ENCODE measurements at regions not wholly inside any gene's neighbourhood (a gene's known extent, or its start where the extent isn't known, plus 50 kb on each side); places are given as distances from the start of the nearest gene placed in this dataset.
A peak's percentile ranks its signal among the peaks of the same experiment; 100 is the strongest.
"Not testable (repeated sequence)": the region's sequence is repeated elsewhere in the genome, so short reads cannot be mapped to it uniquely, and the experiment has no call there.

DNA sequence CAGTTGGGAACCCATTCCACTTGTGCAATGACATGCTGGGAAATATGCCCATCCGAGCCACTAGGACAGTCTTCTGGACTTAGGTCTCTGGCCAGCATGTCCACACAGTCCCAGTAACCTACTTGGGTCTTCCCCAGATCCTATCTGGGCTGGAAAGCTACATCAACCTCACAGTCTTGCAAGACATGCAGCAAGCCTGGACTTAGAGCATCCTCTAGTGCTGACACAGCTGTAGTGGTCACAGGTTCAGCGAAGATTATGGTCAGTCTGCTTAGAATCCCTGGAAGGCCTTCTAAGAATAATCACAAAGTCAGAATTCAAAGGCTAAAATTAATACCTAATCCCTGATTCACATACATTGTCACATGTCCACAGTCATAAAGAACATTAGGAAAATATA is 842.7 kb downstream of the STPG2 start:
- no peak for DNase-seq

DNA sequence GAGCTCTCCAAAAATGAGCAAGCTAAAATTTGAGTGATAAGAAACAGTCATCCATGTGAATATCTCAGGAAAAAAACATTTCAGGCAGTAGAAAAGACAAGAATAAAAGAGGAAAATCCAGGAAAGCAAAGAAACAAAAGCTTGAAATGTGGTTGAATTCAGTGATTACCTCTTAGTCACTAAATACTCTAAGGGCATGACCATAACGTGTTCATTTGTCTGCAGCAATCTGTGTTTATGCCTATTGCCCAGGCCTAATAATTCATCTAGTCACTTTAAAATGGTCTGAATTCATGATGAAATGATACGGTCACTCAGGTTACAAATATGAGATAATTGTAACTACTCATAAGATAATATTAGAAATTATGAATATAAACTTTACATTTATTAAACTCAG is 837.9 kb downstream of the STPG2 start:
- no peak for DNase-seq

DNA sequence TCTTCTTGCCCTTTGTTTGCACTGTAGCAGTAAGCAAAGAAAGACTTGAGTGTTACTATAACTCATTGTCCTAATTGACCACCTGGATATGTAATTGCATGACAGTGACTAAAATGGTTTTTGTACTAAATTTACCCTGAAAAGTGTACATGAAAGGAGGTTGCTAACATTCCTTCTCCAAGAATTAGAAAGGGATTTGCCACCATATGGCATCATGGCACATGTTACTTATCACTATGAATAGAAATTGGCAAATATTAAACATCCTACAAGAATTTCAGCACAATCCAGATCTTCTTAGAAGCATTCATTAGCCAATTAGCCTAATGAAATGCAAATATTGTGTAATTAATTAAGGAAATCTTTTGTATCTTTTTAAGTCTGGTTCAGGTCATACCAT is 834.2 kb downstream of the STPG2 start:
- DNase-seq: no peak

DNA sequence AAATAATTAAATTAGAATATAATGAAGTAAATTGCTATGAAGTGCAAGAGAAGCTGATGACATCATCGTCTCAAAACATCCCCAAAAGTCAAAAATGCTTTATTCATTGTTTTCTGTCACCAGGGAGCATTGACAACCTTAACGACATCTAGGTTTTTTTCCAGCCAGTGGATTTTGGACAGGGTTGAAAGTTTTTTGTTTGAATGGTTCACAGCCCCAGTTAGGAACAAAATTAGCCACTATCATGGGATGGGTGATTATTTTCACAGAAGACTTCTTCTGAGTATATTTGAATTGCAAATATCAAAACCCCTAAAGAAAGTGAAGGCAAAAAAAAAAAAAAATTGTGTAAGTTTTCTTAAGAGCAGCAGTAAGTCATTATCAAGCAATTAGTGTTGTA is 826.1 kb downstream of the STPG2 start:
- no peak for DNase-seq

DNA sequence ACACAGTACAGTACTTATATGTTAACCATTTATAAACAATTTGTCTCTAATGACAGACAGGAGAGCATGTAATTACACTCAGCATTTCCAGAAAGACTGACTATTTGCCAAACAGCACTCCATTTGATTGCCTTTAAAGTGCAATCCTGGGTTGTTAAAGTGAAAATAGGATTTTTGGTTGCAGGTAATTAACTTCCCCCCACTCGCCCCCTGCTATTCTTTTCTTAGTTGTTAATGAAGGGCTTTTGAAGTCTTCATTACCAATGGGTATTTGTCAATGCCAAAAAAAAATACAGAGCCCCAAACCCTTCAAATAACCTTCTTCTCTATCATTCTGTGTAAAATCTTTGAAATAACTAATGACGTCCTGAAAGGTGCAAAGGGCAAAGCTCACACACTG is 825.6 kb downstream of the STPG2 start:
- no peak for DNase-seq

DNA sequence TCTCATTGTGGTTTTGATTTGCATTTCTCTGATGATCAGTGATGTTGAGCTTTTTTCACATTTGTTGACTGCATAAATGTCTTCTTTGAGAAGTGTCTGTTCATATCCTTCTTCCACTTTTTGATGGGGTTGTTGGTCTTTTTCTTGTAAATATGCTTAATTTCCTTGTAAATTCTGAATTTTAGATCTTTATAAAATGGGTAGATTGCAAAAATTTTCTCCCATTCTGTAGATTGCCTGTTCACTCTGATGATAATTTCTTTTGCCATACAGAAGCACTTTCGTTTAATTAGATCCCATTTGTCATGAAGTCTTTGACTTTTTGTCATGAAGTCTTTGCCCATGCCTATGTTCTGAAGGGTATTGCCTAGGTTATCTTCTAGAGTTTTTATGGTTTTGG is 817.5 kb downstream of the STPG2 start:
- not testable (repeated sequence) for DNase-seq

DNA sequence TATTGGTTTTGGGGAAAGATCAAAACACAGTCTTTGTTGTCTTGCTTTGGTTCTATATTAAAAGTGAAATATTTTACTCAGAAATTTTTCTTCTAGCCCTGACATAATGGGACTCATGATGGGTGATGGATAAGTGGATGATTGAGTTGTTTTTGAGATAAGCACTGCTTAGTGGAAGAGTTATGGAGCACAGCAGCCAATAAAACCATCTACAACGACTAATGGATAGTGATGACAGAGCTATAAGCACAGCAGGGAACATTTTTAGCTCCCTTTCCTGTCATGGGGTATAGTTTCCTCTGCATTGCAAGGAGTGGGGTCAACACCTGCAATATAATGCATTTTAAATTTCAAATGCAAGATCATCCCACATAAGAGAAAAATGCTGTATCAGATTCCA is 812.4 kb downstream of the STPG2 start:
- DNase-seq: no peak

DNA sequence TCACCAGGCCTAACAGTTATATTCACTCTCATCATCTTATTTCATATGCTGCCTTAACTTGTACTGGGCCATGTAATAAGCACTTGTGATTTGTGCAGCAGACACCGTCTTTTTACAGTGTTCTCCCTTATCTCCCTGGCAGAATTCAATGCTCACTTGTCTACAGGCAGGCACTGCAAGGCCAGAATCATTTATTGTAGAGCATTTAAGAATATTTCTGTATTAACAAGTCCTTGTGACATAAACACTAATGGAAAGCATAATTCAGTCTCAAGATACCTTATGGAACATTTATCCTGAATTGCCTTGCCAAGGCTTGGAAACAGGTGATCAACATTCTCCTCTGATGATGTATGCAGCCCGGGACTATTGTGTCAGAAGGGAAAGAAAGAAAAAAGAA is 808.9 kb downstream of the STPG2 start:
- DNase-seq: no peak

DNA sequence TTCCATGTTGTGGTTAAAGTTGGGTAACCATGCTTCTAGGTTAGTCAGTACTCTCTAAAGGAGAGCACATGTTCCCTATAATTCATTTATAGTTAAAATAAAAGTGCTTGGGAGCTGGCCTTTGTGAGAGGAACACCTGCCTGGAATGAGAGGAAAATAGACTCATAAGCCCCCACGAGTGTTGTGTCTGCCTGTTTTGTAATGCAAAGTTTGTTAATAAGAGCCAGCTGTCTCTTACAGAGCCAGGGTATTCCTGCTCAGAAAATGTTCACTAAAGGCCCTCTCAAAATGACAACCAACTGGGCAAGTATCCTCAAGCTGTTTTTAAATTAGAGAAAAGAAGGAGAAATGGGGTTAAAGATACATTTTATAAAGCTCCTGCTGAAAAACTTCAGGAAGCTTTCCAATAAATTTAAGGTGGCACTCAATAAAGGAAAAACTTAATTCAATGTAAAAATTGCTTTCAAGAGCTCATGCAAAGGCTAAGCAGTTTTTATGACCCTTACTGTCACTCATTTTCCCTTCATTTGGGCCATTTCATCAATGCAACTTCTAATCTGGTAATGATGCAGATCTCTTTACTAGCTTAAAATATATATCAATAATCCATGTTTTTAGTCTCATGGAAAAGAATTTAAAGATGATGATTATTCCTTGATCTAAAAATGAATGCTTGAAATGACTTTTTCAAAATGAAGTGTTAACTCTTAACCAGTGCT is 793.6 kb downstream of the STPG2 start:
- no peak for DNase-seq

DNA sequence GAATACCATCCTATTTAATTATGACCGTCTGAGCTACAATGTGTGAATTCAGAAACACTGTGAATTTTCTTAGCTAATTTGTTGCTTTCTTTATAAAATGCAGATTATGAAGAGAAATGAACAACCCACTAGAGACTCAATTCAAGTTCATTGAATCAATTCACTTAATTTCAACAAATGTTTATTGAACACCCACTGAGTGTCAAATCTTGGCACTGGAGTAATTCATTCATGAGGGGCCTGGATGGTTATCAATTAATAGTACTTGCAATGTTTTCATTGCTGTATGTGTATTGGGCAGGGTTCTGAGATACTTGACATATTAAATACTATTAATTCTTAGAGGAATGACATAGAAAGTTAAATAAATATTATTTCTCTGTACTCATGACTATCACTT is 789.4 kb downstream of the STPG2 start:
- DNase-seq: no peak

DNA sequence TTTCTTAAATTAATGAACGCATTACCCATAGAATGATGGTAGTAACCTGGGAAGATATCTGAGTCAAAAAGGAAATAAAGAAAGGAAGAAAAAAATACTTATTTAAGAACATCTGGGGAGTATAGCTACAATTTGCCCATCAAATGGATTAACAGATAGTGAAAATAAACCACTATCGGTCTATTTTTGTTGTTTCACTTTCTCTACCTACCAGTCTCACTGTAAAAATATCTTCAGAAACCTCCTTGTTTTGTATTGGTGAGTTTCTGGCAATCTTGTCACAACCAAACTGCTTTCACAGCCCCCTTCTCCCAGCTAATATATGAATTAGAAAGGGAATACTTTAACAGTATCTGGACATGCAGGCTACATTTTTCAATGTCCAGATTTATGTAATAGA is 783.5 kb downstream of the STPG2 start:
- DNase-seq: no peak

DNA sequence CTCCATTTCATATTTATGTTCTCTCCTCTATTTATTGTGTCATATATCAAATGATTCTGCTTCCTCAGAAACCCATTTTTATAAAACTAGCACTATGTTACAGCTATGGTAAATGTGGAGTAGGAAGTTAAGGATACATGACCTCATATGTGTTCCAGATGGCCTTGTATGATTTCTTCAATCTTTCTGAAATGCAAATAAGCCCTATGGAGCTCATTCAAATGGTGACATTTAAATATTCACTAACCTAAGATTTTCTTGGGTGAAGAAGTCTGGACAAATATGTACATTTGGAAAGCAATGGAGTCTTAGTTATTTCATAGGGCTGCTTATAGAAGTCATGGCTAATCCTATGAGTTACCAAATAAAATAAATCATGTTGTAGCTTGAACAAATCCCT is 782.5 kb downstream of the STPG2 start:
- DNase-seq: no peak

DNA sequence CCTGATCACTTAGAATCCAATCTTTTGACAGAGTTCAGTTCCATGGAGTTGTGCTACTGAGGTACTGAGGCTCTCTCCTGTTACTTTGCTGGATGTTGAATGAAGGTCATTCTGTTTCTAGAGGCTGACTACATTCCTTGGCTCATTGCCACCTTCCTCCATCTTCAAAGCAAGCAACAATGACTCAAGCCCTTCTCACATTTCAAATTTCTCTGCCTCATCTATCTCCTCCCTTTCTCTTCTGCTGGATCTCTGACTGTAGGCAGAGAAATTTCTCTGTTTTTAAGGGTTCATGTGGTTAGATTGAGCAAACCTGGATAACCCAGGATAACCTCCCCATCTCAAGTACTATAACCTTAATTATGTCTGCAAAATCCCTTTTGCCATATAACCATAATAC is 775.4 kb downstream of the STPG2 start:
- peak; percentile 62 for DNase-seq

DNA sequence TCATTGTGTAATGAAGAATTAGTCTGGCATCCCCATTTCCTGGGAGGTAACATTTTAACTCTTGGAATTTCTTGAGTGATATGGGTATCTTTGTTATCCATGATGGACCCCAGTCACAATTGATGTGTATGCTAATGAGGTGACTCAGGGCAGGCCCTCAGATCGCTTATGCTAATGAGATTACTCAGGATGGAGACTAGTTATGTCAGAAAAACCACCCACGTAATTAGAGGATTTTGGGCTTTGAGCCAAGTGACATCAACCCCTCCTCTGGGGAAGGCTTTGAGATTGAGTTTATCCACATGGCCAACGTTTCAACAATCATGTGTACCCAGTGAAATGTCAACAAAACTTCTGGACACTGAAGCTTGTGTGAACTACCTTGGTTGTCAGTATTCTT is 772.7 kb downstream of the STPG2 start:
- no peak for DNase-seq

DNA sequence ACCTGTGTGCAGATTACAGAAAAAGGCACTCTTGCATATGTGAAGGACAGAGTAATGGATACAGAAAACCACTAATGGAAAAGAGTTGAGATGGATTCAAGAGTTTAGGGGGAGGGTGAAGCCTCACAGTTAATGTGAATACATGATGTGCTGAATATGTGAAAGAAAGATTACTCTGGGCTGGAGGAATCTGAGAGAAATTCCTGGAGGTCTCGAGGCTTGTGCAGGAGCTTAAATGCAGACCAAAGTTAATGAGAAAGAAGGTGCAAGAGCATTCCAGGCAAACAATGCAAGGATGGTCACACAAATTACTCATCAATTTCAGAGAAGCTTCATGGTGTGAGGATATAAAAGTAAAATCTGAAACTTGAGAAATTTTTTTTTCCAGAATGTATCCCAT is 768.8 kb downstream of the STPG2 start:
- DNase-seq: no peak

DNA sequence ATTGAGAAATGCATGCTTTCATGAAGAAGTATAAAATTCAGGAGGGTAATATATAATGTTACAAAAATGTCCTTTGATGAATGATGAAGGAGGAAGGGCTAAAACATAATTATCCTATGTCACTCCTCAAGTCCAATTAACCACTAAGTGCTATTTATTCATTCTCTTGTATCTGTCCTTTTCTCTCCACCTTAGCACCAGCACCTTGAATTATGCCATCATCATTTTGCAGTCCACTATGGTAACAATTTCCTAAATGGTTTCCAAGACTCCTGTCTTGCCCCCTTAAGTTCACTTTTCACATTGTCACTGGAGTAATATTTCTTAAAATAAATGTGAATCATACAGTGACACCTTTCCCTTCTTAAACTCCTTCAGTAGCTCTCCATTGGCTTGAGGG is 756.3 kb downstream of the STPG2 start:
- DNase-seq: no peak

DNA sequence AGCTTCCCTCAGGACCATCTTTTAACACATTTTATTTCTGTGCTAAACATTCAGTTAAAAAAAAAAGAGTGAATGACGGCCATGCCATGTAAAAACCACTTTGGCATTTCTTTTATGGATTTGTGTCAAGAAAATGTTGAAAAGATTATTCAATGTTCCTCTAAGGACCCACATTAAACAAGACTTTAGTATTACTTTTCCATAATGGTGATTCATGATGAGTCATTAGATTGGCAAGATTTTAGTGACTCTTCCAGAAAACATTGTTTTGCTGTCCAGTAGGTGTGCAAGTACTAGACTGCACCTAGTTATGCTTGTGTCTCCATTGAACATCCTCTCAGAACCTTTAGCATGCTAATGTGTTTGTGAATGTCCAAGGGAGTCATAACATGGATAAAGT is 748.6 kb downstream of the STPG2 start:
- peak; percentile 1 for DNase-seq

DNA sequence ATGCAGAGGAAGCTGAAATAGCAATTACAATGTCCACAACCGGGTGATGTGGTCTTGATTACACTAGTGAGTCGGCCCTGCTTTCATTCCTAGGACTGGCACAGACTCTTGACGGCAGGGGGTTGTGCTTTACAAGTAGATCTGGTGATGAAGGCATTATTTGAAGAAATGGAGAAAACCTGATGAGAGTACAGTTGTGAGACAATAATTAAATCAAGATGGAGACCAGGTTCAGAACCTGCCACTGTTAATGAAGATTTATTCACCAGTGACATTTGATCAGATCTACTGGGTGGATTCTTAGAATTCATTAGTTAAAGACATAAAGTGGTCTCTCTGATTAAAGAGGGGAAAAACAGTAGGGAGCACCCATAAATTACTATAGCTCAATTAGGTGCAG is 747.2 kb downstream of the STPG2 start:
- DNase-seq: no peak

DNA sequence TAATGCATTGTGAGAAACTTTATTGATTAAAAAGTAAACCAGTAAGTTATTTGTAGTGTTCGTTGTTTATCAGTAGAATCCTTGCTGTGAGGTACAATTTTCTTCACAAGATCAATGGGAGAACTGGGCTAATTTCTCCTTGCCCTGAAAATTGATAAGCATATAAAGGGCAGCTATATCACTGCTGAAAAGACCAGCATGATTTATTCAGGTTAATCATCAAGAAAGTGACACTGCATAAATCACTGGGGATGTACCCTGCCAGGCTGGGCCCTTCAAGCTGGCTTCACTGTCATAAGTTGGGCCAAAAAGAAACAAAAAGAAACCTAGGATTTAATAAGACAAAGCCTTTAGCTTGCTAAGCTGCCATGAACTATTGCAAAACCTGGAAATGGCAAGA is 746.7 kb downstream of the STPG2 start:
- no peak for DNase-seq

DNA sequence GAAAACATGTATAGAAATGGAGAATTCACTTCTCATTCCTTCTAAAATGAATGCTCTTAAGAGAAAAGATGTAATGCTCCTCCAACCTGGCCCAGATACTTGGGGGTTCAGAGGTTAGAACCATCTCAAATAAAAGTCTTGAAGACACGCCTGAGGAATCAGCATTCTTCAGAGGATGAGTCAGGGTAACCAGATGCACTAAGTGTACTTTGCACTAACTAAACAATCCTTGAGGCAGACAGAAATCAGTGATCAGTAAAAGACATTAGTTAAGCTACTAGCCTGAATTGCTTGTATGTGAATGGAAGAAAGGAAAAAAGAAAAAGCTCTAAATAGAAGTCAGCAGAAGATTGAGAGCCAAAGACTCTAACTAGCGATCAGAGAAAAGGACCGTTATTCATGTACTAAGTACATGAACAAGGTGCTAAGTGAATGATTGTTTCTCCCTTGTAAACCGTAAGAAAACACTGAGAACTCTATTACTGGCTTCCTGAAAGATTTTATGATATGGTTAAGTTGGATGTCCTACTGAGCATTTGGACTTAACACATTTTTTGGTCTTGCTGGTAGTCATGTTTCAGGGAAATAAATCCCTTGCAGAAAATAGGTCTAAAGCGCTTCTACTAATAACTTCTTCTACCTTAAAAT is 738.3 kb downstream of the STPG2 start:
- DNase-seq: peak; percentile 34

DNA sequence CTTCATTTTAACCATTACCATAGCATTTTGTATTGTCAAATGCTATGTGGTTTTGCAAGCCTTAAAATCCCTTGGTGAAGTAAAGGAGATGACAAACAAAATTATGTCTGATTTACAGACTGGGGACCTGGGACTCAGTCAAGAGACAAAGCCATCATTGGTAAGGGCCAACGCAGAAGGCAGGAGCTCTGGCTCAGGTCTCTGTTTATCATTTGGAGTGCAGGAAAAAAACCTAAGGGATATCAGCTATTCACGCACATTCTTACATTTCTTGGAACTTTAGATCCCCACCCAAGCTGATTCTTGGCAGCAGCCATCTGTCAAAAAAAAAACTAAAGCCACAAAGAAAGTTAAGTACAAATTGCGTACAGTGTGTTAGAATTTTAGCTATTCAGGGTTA is 731.9 kb downstream of the STPG2 start:
- no peak for DNase-seq

DNA sequence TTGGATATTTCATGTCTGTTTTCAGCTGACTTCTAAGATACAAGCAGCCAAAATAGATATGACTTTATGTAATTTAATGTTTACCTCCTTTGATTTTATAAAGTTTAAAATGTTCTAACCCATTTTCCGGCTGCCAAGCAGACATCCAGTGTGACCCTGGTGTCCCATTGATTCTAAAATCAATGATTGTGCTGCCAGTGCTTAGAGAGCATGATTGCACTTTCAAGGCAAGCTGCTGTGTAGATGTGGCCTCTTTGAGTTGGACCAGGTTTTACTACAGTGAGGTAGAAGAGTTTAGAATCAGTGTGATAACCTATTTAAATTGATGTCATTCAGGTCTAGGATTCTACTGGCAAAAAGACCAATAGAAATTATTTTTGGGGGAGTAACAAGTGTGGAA is 730.9 kb downstream of the STPG2 start:
- DNase-seq: no peak

DNA sequence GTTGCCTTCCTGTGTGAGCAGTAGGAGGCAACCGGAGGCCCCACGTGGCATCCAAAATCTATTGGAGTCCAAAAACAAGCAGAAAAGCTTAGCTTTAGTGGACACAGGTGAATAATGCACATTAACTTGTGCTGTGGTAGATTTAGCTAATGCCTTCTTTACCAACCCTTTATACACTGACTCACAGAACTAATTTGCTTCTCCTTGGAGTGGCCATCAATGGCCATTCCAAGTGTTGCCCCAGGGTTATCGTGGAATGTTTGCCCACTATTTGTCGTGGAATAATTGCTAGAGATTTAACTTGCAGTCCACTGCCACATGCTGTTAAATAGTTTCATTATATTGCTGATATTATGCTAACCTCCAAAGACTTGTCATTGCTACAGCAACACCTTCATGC is 729.1 kb downstream of the STPG2 start:
- DNase-seq: no peak

DNA sequence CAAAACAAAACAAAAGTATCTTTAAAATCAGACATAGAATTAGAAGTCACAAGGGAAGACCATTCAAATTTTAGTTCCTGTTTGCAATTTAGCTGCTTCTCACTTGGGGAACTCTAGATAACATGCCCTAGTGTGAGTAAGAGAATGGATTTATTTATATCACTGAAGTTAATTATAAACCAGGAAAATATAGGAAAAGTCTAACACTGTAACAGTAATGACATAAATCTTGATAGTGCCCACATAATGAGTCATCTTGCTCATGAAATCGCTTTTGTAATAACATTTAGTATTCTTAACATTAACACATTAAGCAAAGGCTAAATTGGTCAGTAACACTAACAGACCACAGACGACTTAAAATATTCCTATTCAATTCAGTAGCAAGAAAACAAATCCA is 710.7 kb downstream of the STPG2 start:
- DNase-seq: peak; percentile 79
